ENCODE measurements at regions not wholly inside any gene's neighbourhood (a gene's known extent, or its start where the extent isn't known, plus 50 kb on each side); places are given as distances from the start of the nearest gene placed in this dataset.
"Not testable (repeated sequence)": the region's sequence is repeated elsewhere in the genome, so short reads cannot be mapped to it uniquely, and the experiment has no call there.

GRCh38 chr6:74060354-74060753 lies 364.4 kb downstream of the CD109 start:
- intact Hi-C loops (cut with micrococcal nuclease) = no loop called here

- intact Hi-C loops (cut with micrococcal nuclease) = no loop called here
Measured at GRCh38 chr6:74058606-74059005, 362.6 kb downstream of the CD109 start.

DNA sequence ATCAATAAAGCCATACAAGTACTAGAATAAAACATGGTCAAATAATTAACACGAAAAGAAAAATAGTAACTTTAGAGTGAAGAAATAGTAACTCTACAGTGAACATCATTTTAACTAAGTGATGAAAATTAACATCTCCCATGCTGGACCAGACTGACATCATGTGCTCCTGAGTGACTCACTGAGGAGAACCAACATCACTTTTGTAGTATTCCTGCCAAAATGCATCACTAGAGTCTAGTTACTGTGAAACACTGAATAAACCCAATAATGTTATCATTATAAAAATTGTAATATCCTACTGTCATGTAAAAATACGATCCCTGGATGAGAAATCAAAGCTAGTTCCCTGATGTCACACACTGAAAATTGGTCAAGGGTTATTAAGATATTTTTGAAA lies 361.3 kb downstream of the CD109 start:
- intact Hi-C loops (cut with micrococcal nuclease) = no loop called here

GRCh38 chr6:74054190-74054589 lies 358.2 kb downstream of the CD109 start:
- intact Hi-C loops (cut with micrococcal nuclease) = no loop called here

DNA sequence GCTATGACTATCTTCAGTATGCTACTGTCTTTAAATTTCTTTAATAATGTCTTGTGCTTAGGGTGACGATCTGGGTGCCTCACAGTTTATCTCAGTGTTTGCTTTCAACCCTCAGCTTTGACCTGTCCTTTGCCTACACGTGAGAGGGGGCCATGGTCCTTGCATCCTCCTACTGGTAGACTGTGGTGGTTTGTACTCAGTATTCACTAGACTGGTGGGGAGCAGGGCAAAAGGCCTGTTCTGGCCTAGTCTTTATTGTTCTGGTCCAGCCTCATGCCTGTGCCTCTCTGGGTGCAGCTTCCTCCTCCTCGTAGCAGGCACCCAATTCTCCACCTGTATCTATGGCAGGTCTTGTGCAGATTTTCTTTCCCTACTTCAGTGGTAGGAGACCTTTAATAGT lies 354.9 kb downstream of the CD109 start:
- intact Hi-C loops (cut with micrococcal nuclease) = no loop called here

DNA sequence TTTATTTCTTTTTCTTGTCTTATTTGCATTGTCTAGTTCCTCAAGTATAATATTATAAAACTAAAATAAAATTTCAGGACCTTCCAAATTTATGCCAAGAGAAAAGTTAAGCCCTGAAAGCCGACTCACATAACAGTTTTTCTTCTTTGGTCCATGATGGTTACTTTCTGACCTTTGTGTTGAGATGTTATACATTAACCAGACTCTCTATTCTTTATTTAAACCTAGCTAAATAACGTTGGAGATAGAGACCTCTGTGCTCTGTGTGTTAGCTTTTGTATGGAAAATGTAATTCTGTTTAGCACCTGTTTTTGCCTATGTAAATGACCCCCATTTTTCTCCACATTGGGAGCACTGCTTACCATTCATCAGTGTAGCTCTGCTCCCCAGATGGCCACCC lies 352.4 kb downstream of the CD109 start:
- intact Hi-C loops (cut with micrococcal nuclease) = no loop called here

DNA sequence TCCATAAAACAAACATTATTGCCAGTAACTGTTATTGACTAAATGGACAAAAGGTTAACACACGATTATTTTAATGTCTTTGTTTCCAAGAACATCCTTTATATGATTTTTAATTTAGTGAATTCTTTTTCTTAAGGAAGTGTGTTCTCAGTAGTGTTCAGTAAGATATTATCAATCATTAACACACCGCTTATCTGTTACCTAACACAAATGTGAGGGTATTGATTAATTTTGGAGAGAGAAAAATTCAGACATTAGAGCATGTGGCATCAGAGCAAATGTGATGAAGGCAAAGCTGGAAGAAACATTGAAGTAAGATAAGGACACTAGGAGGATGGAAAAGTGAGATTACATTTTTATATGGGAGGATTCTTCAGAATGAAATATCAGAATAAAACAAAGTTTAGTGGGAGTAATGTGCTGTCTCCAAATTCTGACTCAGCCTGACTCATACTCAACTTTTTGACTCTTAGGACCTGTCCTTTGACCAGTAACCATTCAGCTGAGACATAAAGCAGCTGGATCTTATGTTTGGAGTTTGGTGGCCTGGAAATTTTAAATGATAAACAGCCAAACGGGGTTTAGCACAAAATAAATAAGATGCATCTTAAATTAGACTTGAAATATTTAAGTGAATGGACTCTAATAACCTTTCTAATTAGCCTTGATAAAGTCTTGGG lies 348.6 kb downstream of the CD109 start:
- intact Hi-C loops (cut with micrococcal nuclease) = no loop called here

GRCh38 chr6:74041420-74041819 lies 345.4 kb downstream of the CD109 start:
- intact Hi-C loops (cut with micrococcal nuclease) = no loop called here

DNA sequence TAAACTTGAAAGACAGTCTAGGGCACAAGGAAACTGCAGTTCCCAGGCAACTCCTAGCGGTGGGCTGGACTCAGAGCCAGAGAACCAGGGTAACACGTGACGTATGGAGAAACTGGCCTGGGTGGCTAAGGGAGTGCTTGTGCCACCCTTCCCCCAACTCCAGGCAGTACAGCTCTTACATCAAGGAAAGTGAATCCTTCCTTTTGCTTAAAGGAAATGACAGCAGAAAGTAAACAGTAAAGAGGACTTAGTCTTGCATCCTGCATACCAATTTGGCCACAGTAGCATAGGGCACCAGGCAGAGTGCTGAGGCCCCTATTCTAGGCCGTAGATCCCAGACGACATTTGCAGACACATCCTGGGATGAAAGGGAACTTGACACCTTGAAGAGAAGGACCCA lies 322.8 kb downstream of the CD109 start:
- intact Hi-C loops (cut with micrococcal nuclease) = no loop called here

DNA sequence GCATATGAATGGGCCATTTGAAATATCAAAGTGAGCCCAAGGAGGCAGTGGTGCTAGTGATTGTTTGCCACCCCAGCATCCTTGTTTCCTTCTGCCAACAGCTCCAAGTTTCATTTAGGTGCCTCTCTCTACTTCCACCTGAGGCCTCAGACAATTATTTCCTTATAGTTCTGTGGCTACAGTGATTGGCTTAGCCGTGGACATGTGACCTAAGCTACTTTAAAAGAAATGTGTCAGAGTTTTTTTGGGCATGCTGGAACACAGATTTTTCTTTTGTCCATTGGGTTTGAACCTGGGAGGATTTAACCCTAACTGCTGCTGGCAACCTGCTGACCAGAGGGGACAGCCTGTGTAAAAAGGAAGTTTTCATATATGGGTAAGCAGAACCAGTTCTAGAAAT lies 319.4 kb downstream of the CD109 start:
- intact Hi-C loops (cut with micrococcal nuclease) = no loop called here

DNA sequence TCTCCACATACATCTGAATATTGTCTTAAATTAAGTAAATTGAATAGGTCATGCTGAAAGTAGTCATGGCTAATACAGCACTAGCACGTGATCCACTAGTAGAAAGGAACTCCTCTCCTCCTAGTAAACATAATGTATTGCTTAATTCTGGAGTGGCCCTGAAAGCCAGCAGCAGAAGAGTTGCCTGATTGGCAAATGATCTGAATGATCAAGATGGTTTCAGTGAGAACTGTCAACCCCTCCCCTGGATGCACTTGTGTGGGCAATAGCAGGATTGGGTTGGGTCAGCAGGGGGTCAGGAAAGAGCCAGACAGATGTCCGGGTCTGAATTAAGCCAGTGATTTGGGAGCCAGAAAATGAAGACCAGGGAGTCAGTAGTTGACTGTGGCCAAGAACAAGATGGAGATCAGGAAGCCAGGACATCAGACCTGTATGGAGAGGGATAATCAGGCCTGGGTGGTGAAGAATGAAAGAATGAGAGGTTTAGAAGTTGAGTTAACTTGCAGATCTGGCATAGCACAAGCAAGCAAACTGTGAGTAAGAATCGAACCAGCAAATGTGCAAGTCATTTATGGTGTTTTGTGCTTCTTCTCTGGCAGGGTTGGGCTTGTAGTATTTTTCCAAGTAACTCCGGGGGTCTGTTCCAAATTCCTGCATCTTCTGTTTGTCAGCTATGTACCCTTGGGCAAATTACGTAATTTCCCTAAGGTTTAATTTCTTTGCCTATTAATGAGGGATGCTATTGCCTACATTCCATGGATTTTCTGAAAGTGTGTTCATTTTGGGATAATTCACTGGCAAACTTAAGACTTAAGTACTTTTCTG lies 304.9 kb downstream of the CD109 start:
- intact Hi-C loops (cut with micrococcal nuclease) = no loop called here

DNA sequence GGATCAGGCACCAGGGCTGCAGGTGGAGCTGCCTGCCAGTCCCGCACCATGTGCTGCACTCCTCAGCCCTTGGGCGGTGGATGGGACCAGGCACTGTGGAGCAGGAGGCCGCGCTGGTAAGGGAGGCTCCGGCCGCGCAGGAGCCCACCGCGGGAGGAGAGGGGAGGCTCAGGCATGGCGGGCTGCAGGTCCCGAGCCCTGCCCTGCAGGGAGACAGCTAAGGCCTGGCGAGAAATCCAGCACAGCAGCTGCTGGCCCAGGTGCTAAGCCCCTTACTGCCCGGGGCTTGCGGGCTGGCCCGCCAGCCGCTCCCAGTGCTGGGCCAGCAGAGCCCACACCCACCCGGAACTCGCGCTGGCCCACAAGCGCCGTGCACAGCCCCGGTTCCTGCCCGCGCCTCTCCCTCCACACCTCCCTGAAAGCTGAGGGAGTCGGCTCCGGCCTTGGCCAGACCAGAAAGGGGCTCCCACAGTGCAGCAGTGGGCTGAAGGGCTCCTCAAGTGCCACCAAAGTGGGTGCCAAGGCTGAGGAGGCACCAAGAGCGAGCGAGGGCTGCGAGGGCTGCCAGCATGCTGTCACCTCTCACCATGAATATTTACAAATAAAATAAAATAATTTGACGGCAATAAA lies 294.7 kb downstream of the CD109 start:
- intact Hi-C loops (cut with micrococcal nuclease) = not testable (repeated sequence)

DNA sequence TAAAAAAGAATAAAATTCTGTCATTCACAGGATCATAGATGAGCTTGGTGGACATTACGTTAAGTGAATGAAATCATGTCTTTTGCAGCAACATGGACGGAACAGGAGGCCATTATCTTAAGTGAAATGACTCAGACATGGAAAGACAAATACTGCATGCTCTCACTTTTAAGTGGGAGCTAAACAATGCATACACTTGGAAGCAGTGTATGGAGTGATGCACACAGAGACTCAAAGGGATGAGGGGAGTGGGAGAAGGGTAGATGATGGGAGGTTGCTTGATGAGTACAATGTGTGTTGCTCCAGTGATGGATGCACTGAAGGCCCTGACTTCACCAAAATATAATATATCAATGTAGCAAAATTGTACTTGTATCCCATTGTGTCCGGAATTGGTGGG lies 293.4 kb downstream of the CD109 start:
- intact Hi-C loops (cut with micrococcal nuclease) = no loop called here

- intact Hi-C loops (cut with micrococcal nuclease) = no loop called here
Measured at GRCh38 chr6:73985891-73986290, 289.9 kb downstream of the CD109 start.

- intact Hi-C loops (cut with micrococcal nuclease) = no loop called here
Measured at GRCh38 chr6:73984571-73985210, 288.7 kb downstream of the CD109 start.

DNA sequence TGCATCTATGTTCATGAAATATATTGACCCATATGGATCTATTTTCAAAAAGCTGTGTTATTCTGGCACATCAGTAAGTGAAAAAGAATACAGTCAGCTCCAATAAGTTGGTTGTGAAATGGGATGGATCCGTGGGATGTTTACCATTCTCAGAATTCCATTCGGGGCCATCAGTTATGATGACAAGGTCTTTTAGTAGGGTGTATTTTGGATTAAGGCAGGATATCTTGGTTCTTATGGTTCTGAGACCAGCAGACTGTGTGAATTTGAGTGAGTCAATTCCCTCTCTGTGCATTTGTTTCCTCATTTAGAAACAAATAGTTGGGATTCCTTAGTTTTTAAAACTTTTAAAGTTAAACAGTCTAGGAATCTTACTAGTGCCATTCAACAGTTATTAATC lies 287.4 kb downstream of the CD109 start:
- intact Hi-C loops (cut with micrococcal nuclease) = no loop called here

GRCh38 chr6:73980096-73980495 lies 284.1 kb downstream of the CD109 start:
- intact Hi-C loops (cut with micrococcal nuclease) = no loop called here

DNA sequence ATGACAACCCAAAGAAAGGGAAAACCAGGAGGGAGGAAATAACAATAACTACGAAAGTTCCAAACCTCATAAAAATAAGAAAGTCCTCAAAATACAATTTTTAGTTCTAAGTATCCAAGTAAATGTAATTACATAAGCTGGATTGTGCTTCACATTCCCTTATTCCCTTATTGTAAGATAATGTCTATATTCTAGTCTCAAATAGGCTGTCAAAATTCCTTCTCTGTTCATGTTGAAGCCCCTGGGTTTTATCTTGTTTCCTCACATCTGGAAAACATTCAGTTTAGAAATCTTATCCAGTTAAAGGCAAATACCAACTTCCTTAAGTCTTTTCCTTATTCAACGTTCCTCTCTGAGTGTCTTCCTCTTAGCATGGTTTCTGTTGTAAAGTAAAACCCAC lies 282.3 kb downstream of the CD109 start:
- intact Hi-C loops (cut with micrococcal nuclease) = no loop called here

DNA sequence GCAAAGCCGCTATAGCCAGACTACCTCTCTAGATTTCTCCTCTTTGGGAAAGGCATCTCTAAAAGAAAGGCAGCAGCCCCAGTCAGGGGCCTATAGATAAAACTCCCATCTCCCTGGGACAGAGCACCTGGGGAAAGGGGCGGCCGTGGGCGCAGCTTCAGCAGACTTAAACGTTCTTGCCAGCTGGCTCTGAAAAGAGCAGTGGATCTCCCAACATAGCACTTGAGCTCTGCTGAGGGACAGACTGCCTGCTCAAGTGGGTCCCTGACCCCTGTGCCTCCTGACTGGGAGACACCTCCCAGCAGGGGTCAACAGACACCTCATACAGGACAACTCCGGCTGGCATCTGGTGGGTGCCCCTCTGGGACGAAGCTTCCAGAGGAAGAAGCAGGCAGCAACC lies 276.5 kb downstream of the CD109 start:
- intact Hi-C loops (cut with micrococcal nuclease) = not testable (repeated sequence)

GRCh38 chr6:73969971-73970970 lies 274.3 kb downstream of the CD109 start:
- intact Hi-C loops (cut with micrococcal nuclease) = loop anchor here (2.0 kb wide), 1 partner anchor 1235 kb away; no protein-coding TSS in a partner anchor

Data from T-helper 2 cell treated with Interferon-gamma antibody and Interleukin-4, amounts not matched to agents 100 ng/mL and 5 ng/mL, for 36 hours (primary cell).